WI38 (cell line): ENCODE measurements at regions not wholly inside any gene's neighbourhood (a gene's known extent, or its start where the extent isn't known, plus 50 kb on each side); places are given as distances from the start of the nearest gene placed in this dataset.

Source experiments
- H3K4me3 ChIP-seq: 2 replicates; pipeline ENCODE4 v1.5.1; 2011; ENCODE audit warnings: low read depth, mild to moderate bottlenecking, control low read depth, low read length
- CTCF ChIP-seq: IDR thresholded peaks from 2 replicates; pipeline ENCODE4 v1.5.1; 2012; ENCODE audit warnings: low read depth, mild to moderate bottlenecking, control low read depth, low read length

GRCh38 chr3:80770106-80771074 lies 991.1 kb downstream of the GBE1 start:
- no peak for TF ChIP-seq CTCF
- no peak overlapping the region for H3K4me3 ChIP-seq

GRCh38 chr3:80769683-80770082 lies 991.8 kb downstream of the GBE1 start:
- no peak overlapping the region for H3K4me3 ChIP-seq
- TF ChIP-seq CTCF, result no peak

GRCh38 chr3:80767604-80768003 lies 993.8 kb downstream of the GBE1 start:
- no peak for TF ChIP-seq CTCF
- H3K4me3 ChIP-seq, result no peak overlapping the region

GRCh38 chr3:80754969-80755368 lies 987.2 kb upstream of the ROBO1 start:
- TF ChIP-seq CTCF, result no peak
- H3K4me3 ChIP-seq, result no peak overlapping the region

- no peak for TF ChIP-seq CTCF
- H3K4me3 ChIP-seq, result no peak overlapping the region
Observed at GRCh38 chr3:80753021-80753420, 985.2 kb upstream of the ROBO1 start.

- H3K4me3 ChIP-seq, result no peak overlapping the region
- TF ChIP-seq CTCF, result no peak
Observed at GRCh38 chr3:80750637-80751036, 982.8 kb upstream of the ROBO1 start.

GRCh38 chr3:80734920-80735319 lies 967.1 kb upstream of the ROBO1 start:
- H3K4me3 ChIP-seq, result no peak overlapping the region
- TF ChIP-seq CTCF, result no peak
